ENCODE measurements at regions not wholly inside any gene's neighbourhood (a gene's known extent, or its start where the extent isn't known, plus 50 kb on each side); places are given as distances from the start of the nearest gene placed in this dataset.
"Not testable (repeated sequence)": the region's sequence is repeated elsewhere in the genome, so short reads cannot be mapped to it uniquely, and the experiment has no call there.

GRCh38 chr12:25424211-25424731 lies 128.8 kb downstream of the LMNTD1 start:
- DNase-seq (ENCODE audit: low read depth), result no peak

GRCh38 chr12:25423355-25424050 lies 129.6 kb downstream of the LMNTD1 start:
- no peak for DNase-seq (ENCODE audit: low read depth)

- no peak for DNase-seq (ENCODE audit: low read depth)
Measured at GRCh38 chr12:25422241-25422640, 130.8 kb downstream of the LMNTD1 start.

- DNase-seq (ENCODE audit: low read depth), result no peak
Measured at GRCh38 chr12:25421651-25422167, 131.4 kb downstream of the LMNTD1 start.

- no peak for DNase-seq (ENCODE audit: low read depth)
Measured at GRCh38 chr12:25420116-25420515, 133.0 kb downstream of the LMNTD1 start.

GRCh38 chr12:25419595-25419994 lies 133.5 kb downstream of the LMNTD1 start:
- no peak for DNase-seq (ENCODE audit: low read depth)

- no peak for DNase-seq (ENCODE audit: low read depth)
Measured at GRCh38 chr12:25417071-25417470, 136.0 kb downstream of the LMNTD1 start.

- no peak for DNase-seq (ENCODE audit: low read depth)
Measured at GRCh38 chr12:25416516-25416915, 136.6 kb downstream of the LMNTD1 start.

GRCh38 chr12:25415004-25415403 lies 138.1 kb downstream of the LMNTD1 start:
- DNase-seq (ENCODE audit: low read depth), result no peak

- DNase-seq (ENCODE audit: low read depth), result no peak
Measured at GRCh38 chr12:25412735-25413134, 140.3 kb downstream of the LMNTD1 start.

- no peak for DNase-seq (ENCODE audit: low read depth)
Measured at GRCh38 chr12:25404955-25405354, 148.1 kb downstream of the LMNTD1 start.

GRCh38 chr12:25401547-25402345 lies 151.0 kb upstream of the KRAS start:
- no peak for DNase-seq (ENCODE audit: low read depth)

GRCh38 chr12:25397001-25397400 lies 146.3 kb upstream of the KRAS start:
- no peak for DNase-seq (ENCODE audit: low read depth)

- no peak for DNase-seq (ENCODE audit: low read depth)
Measured at GRCh38 chr12:25395227-25395626, 144.5 kb upstream of the KRAS start.

GRCh38 chr12:25394775-25395174 lies 144.0 kb upstream of the KRAS start:
- not testable (repeated sequence) for DNase-seq (ENCODE audit: low read depth)

GRCh38 chr12:25394025-25394424 lies 143.3 kb upstream of the KRAS start:
- DNase-seq (ENCODE audit: low read depth), result no peak

- DNase-seq (ENCODE audit: low read depth), result not testable (repeated sequence)
Measured at GRCh38 chr12:25391346-25391745, 140.6 kb upstream of the KRAS start.

- no peak for DNase-seq (ENCODE audit: low read depth)
Measured at GRCh38 chr12:25388183-25388582, 137.5 kb upstream of the KRAS start.

GRCh38 chr12:25387732-25388050 lies 137.0 kb upstream of the KRAS start:
- DNase-seq (ENCODE audit: low read depth), result no peak

GRCh38 chr12:25386831-25387731 lies 136.4 kb upstream of the KRAS start:
- peak; percentile 36 for DNase-seq (ENCODE audit: low read depth)

- no peak for DNase-seq (ENCODE audit: low read depth)
Measured at GRCh38 chr12:25384893-25385248, 134.1 kb upstream of the KRAS start.

Data from CMK (cell line).